HG02973 (cell line): ENCODE measurements at regions not wholly inside any gene's neighbourhood (a gene's known extent, or its start where the extent isn't known, plus 50 kb on each side); places are given as distances from the start of the nearest gene placed in this dataset.
"Not testable (repeated sequence)": the region's sequence is repeated elsewhere in the genome, so short reads cannot be mapped to it uniquely, and the experiment has no call there.

Experiments used
- ATAC-seq: cut with Tn5 transposase; IDR thresholded peaks from one replicate; pipeline ENCODE4 v1.9.1; 2021; ENCODE audit warnings: moderate library complexity; ENCODE audit not compliant: unreplicated experiment

- not testable (repeated sequence) for ATAC-seq
Observed at GRCh38 chr10:9402507-9403195, 1348.2 kb downstream of the GATA3 start.

GRCh38 chr10:9407201-9407600, 1352.7 kb downstream of the GATA3 start:
- not testable (repeated sequence) for ATAC-seq

- ATAC-seq = no peak
Observed at GRCh38 chr10:9416331-9416730, 1361.8 kb downstream of the GATA3 start.

GRCh38 chr10:9419757-9420156, 1365.3 kb downstream of the GATA3 start:
- no peak for ATAC-seq

GRCh38 chr10:9427209-9427608, 1372.7 kb downstream of the GATA3 start:
- ATAC-seq = no peak

GRCh38 chr10:9437131-9437530, 1382.6 kb downstream of the GATA3 start:
- ATAC-seq = no peak

GRCh38 chr10:9443758-9444157, 1389.3 kb downstream of the GATA3 start:
- ATAC-seq = no peak

GRCh38 chr10:9449530-9449929, 1395.0 kb downstream of the GATA3 start:
- no peak for ATAC-seq

GRCh38 chr10:9450801-9451200, 1396.3 kb downstream of the GATA3 start:
- no peak for ATAC-seq

GRCh38 chr10:9451211-9451773, 1396.8 kb downstream of the GATA3 start:
- ATAC-seq = no peak

GRCh38 chr10:9452056-9452455, 1397.6 kb downstream of the GATA3 start:
- no peak for ATAC-seq

- not testable (repeated sequence) for ATAC-seq
Observed at GRCh38 chr10:9453871-9454270, 1399.4 kb downstream of the GATA3 start.

GRCh38 chr10:9469663-9470205, 1415.2 kb downstream of the GATA3 start:
- ATAC-seq = no peak

- ATAC-seq = no peak
Observed at GRCh38 chr10:9470581-9470980, 1416.1 kb downstream of the GATA3 start.

- no peak for ATAC-seq
Observed at GRCh38 chr10:9501944-9502343, 1447.5 kb downstream of the GATA3 start.

GRCh38 chr10:9504227-9504626, 1449.7 kb downstream of the GATA3 start:
- no peak for ATAC-seq

GRCh38 chr10:9505546-9505945, 1451.1 kb downstream of the GATA3 start:
- ATAC-seq = no peak

- no peak for ATAC-seq
Observed at GRCh38 chr10:9508606-9509005, 1454.1 kb downstream of the GATA3 start.

GRCh38 chr10:9510626-9511025, 1456.1 kb downstream of the GATA3 start:
- no peak for ATAC-seq

GRCh38 chr10:9515922-9516321, 1461.4 kb downstream of the GATA3 start:
- ATAC-seq = no peak

GRCh38 chr10:9535744-9536143, 1481.3 kb downstream of the GATA3 start:
- peak; percentile 73 for ATAC-seq

- no peak for ATAC-seq
Observed at GRCh38 chr10:9545073-9545472, 1472.6 kb upstream of the CELF2 start.
